ENCODE measurements at regions not wholly inside any gene's neighbourhood (a gene's known extent, or its start where the extent isn't known, plus 50 kb on each side); places are given as distances from the start of the nearest gene placed in this dataset.

GRCh38 chr6:3597500-3598064 lies 140.7 kb upstream of the SLC22A23 start:
- CTCF ChIA-PET, result no interaction called here
- H3K36me3 Mint-ChIP-seq (ENCODE audit: low read depth), result no peaks in the 10 kb centered on the region
- DNase-seq, result no peak
- Histone ChIP-seq H3K9me3 (ENCODE audit: control insufficient read depth in 1 of 2, insufficient read depth in 1 of 2, low read length in 2 of 2) (peaks cover 2 to 14% of the 10 kb centered on the region in 2 experiments), H3K4me1 (ENCODE audit: insufficient read depth, low read length) (no peaks in the 10 kb centered on the region), H3K36me3 (ENCODE audit: insufficient read depth, low read length) (no peaks in the 10 kb centered on the region), H3K27me3 (ENCODE audit: control insufficient read depth in 1 of 2, insufficient read depth in 2 of 2, low read length in 2 of 2) (peaks cover 0 to 5% of the 10 kb centered on the region in 2 experiments), H3K27ac (ENCODE audit: low read depth in 1 of 2, low read length in 2 of 2) (no peak overlapping the region), H3K4me3 (ENCODE audit: low read length) (no peak overlapping the region)
- no peak for TF ChIP-seq CTCF (IDR thresholded peaks at IDR 0.05)
- H3K9me3 Mint-ChIP-seq, result peaks cover 14% of the 10 kb centered on the region
- H3K4me1 Mint-ChIP-seq (ENCODE audit: low read depth), result no peaks in the 10 kb centered on the region
- H3K27ac Mint-ChIP-seq, result no peak overlapping the region
- ATAC-seq (ENCODE audit: poor library complexity), result no peak
- intact Hi-C loops (cut with DNase I, micrococcal nuclease), result no loop called here
- POLR2A ChIA-PET, result no interaction called here
- H3K4me3 Mint-ChIP-seq, result no peak overlapping the region
- H3K27me3 Mint-ChIP-seq, result peaks cover 21% of the 10 kb centered on the region

DNA sequence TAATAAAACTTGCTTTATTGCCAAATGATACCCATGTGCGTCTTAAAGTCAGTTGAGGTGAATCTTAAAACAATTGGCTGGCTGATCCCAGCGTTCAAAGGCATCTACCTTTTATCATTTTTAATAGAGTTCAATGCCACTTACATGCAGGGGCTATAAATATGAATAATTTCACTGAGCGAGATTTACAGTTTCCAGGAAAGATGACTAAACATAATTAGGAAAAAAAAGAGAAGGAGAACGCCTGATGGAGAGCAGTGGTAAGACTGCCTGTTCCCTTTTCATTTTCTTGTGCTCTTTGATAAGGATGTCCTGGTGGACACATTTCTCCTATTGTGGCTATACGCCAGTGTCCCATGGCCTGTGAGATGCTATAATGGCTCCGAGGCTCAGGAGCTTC lies 139.9 kb upstream of the SLC22A23 start:
- Mint-ChIP-seq H3K4me3 (no peak overlapping the region), H3K27me3 (peaks cover 17% of the 10 kb centered on the region), H3K4me1 (ENCODE audit: low read depth) (no peaks in the 10 kb centered on the region), H3K9me3 (peaks cover 7% of the 10 kb centered on the region), H3K27ac (no peak overlapping the region), H3K36me3 (ENCODE audit: low read depth) (no peaks in the 10 kb centered on the region)
- TF ChIP-seq CTCF (IDR thresholded peaks at IDR 0.05), result no peak
- ChIA-PET POLR2A (no interaction called here), CTCF (no interaction called here)
- no peak for DNase-seq
- intact Hi-C loops (cut with DNase I, micrococcal nuclease), result no loop called here
- Histone ChIP-seq H3K4me1 (ENCODE audit: insufficient read depth, low read length) (no peaks in the 10 kb centered on the region), H3K27me3 (ENCODE audit: control insufficient read depth in 1 of 2, insufficient read depth in 2 of 2, low read length in 2 of 2) (peaks cover 0 to 4% of the 10 kb centered on the region in 2 experiments), H3K9me3 (ENCODE audit: control insufficient read depth in 1 of 2, insufficient read depth in 1 of 2, low read length in 2 of 2) (peaks cover 0 to 6% of the 10 kb centered on the region in 2 experiments), H3K36me3 (ENCODE audit: insufficient read depth, low read length) (no peaks in the 10 kb centered on the region), H3K27ac (ENCODE audit: low read depth in 1 of 2, low read length in 2 of 2) (no peak overlapping the region), H3K4me3 (ENCODE audit: low read length) (no peak overlapping the region)
- ATAC-seq (ENCODE audit: poor library complexity), result no peak

DNA sequence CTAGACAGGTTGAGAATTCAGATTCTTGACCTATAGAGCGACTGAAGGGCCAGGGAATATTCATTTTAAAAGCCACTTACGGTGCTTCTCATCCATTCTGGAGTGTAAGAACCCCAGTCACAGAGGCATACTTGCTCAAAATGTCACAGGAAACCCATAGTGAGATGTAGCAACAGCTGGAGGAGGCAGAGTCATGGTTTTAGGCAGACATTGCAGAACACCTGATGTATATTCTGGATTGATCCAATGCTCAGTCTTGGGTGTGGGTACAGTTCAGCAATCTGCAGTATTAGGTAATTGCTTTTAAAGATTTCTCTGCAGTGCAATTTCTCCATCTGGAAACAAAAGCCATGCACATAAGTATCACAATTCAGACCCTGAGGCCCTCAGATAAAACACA lies 137.4 kb upstream of the SLC22A23 start:
- H3K9me3 ChIP-seq (ENCODE audit: control insufficient read depth in 1 of 2, insufficient read depth in 1 of 2, low read length in 2 of 2), result peaks cover 0 to 7% of the 10 kb centered on the region in 2 experiments
- DNase-seq, result no peak
- no peaks in the 10 kb centered on the region for H3K36me3 Mint-ChIP-seq (ENCODE audit: low read depth)
- no peaks in the 10 kb centered on the region for H3K4me1 Mint-ChIP-seq (ENCODE audit: low read depth)
- H3K4me3 Mint-ChIP-seq, result no peak overlapping the region
- ChIA-PET CTCF (interaction anchor here (1.0 kb wide), 1 partner anchor 38 kb away, joined by 3 read pairs; no protein-coding TSS in a partner anchor), POLR2A (no interaction called here)
- no peak overlapping the region for H3K27ac Mint-ChIP-seq
- intact Hi-C loops (cut with DNase I, micrococcal nuclease), result no loop called here
- ATAC-seq (ENCODE audit: poor library complexity), result no peak
- H3K27ac ChIP-seq (ENCODE audit: low read depth in 1 of 2, low read length in 2 of 2), result no peak overlapping the region
- H3K4me1 ChIP-seq (ENCODE audit: insufficient read depth, low read length), result no peaks in the 10 kb centered on the region
- no peaks in the 10 kb centered on the region for H3K9me3 Mint-ChIP-seq
- TF ChIP-seq CTCF (IDR thresholded peaks at IDR 0.05), result no peak
- peaks cover 12% of the 10 kb centered on the region for H3K27me3 Mint-ChIP-seq
- H3K27me3 ChIP-seq (ENCODE audit: control insufficient read depth in 1 of 2, insufficient read depth in 2 of 2, low read length in 2 of 2), result peaks cover 0 to 4% of the 10 kb centered on the region in 2 experiments
- H3K36me3 ChIP-seq (ENCODE audit: insufficient read depth, low read length), result no peaks in the 10 kb centered on the region
- no peak overlapping the region for H3K4me3 ChIP-seq (ENCODE audit: low read length)
